Ecto neural progenitor cell (in vitro differentiated cells): ENCODE measurements at regions not wholly inside any gene's neighbourhood (a gene's known extent, or its start where the extent isn't known, plus 50 kb on each side); places are given as distances from the start of the nearest gene placed in this dataset.
A peak's percentile ranks its signal among the peaks of the same experiment; 100 is the strongest.
"Not testable (repeated sequence)": the region's sequence is repeated elsewhere in the genome, so short reads cannot be mapped to it uniquely, and the experiment has no call there.

Experiments used
- DNase-seq: peaks from one replicate; pipeline ENCODE4 v3.0.0-alpha.2; 2018; ENCODE audit warnings: low spot score

DNA sequence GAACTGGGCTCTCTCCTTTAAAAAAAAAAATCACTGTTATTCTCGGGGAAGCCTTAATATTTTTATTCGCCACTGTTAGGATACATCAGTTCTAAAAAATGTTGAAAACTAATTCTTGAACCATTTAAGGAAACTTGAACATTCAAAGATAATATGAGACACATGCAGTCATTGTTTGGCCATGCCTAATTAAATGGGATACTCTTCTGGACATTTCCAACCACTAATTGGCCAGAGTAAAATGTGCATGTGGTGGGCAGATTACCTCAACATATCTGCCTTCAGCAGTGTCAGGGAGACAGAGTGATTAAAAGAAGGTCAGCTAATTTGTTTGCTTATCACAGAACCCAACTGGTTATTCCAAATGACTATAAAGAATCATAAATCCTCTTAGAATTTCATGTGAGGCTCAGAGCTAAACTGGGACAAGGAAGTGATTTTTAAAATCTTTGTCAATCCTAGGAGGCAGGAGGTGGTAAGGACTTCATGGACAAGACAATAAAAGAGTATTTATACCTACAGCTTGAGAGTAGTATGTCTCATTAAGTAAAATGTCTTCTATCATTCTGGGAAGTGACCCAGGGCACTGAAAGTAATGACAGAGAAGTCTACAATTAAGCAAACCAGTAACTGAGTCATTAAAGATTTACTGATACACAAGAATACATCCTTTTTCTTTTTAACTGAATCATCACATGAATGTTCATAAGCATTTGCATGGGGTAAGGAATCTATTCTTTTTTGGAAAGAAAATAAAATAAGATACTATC is 242.9 kb upstream of the TRPM3 start:
- DNase-seq, result no peak

DNA sequence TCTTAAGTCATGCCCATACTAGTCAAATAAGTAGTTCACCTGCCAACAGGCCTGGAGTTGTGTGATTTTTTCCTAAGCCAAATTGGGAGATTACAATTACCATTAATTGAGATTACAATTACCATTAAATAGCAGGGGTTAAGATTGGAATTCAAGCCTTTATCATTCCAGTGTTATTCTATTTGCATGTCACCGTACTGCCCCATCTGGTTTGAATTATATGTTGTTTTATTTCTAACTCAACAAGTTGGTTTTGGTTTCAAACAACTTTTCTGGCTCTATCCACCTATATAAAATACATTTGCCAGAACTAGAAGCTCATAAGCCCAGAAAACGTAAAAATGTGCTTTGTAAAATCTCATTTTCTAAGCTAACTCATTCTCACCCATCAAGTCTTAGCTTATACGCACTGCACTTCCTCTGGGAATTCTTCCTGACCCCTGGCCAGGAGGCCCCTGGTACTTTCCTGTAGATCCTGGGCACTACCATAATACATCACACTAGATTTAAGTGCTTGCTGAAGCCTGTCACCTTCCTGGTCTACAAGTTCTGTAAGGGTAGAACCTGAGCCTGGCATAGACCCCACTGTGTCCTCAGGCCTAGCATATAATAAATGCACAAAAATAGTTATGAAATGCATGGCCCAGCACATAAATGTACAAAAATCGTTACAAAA is 242.0 kb upstream of the TRPM3 start:
- DNase-seq, result no peak

DNA sequence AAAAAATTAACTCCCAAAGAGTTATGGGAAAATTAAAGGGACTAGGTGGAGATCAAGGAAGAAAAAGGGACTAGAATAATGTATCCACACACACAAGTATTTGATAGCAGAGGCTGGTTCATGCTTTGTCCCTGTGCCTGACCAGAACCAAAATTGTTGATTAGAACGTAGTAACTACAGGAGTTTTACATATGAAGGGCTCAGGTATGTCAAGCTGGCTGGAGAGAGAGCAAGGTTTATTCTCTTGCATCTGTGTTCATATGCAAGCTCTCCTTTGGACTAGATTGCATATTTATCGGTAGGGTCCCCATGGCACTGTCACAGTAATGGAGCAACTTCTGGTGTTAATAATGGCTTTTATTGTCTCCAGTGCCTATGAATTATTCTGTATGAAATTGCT is 239.9 kb upstream of the TRPM3 start:
- no peak for DNase-seq

GRCh38 chr9:71357346-71357745 is 235.9 kb upstream of the TRPM3 start:
- no peak for DNase-seq

GRCh38 chr9:71355884-71356283 is 234.5 kb upstream of the TRPM3 start:
- DNase-seq, result no peak

DNA sequence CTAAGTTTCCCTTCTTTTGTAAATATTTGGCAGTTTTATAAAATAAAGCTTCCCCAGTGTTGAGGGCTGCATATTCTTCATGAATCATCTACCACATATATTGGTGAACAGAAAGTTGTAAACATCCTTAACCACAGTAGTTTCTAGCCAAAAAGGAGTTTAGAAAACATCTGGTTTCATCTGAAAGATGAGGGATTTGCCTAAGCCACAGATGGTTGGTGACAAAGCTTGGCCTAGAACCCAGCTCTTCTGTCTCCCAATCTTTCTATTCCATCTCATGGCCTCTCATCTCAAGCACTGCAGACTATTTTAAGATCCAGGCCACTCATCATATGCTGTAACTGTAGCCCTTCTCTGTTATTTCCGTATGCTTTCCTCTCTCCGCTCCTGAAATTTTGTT is 232.3 kb upstream of the TRPM3 start:
- no peak for DNase-seq

DNA sequence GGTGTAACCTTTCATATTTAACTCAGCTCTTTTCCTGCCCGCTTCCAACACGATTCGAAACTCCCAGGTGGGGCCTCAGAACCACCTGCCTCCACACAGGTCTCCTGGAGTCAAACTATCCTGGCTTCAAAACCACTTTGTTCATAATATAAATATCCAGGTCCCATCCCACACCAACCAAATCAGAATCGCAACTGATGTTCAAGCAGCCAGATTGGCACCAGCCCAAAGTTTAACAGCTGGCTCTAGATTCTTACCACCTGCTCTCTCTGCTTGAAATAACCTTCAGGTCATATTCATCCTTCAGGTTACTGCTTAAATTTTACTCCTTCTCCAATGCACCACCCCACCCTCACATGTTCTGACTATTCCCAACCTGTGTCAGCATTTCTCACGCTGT is 231.4 kb upstream of the TRPM3 start:
- no peak for DNase-seq

- no peak for DNase-seq
Measured at GRCh38 chr9:71349218-71349617, 227.8 kb upstream of the TRPM3 start.

DNA sequence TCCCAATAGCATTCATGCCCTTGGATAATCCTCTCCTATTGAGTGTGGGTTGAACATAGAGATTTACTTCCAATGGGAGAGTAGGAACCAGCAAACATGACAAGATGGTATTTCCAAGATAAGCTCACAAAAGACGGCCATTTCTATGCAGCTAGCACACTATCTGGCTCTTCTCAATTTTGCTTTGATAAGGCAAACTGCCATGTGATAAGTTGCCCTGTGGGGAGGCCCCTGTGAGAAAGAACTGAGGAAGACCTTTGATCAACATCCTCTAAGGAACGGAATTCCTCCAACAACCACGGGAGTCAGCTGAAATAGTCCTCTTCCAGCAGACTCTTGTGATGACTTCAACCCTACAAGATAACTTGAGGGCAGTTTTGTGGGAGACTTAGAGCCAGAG is 211.9 kb upstream of the TRPM3 start:
- DNase-seq, result no peak

GRCh38 chr9:71331603-71332002 is 210.2 kb upstream of the TRPM3 start:
- no peak for DNase-seq

GRCh38 chr9:71329873-71330272 is 208.5 kb upstream of the TRPM3 start:
- DNase-seq, result no peak

GRCh38 chr9:71326360-71326759 is 204.9 kb upstream of the TRPM3 start:
- DNase-seq, result no peak

DNA sequence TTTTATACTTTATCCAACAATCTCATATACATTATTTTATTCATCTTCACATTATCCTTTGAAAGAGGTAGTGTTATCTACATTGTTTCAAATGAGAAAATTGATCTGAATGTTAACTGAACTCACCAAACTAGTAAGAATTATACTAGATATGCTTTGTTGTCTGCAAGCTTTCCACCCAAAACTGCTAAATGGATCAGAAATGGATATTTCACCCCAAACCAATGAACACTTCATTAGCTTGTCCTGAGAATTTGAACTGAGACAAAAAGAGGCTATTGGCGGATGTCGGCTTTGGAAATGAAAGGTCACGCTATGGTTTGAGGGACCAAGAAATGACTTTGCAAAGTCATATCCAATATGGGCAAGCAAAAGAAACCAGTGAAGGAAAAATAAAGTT is 201.9 kb upstream of the TRPM3 start:
- DNase-seq, result no peak

- DNase-seq, result no peak
Measured at GRCh38 chr9:71322311-71322710, 200.9 kb upstream of the TRPM3 start.

DNA sequence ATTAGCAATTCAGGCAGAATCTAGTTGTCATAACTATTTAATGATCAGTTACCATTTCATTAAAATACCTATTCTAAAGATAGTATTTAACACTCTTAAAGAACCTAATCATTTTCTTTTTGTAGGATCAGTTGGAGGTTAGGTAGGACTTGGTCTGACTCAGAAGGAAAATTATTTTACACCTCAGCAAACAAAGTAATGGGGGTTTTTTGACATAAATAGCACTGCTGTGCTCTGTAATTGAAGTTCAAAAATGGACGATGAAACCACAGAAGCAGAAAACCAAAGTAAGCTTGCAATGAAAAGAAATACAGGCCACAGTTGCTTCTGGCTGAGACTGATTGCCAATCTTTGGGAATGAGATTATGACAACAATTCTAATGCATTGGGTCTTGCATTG is 187.0 kb upstream of the TRPM3 start:
- DNase-seq, result no peak

DNA sequence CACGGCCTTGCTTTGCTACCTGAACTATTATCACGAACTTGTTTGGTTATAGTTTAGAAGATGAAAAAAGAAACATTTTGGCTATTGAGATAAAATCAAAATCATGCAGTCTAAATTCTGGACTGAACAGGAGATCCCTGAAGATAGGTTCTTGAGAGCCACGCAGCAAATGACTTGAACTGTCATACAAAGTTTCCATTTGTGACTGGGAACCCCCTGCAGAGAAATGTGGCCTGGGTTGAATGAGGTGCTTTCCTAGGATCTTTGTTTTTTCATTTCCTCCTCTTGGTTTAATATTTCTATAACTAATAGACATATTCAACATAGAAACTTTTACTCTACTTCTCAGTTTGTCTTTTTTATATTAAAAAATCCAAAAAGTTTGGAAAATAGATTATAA is 184.7 kb upstream of the TRPM3 start:
- DNase-seq, result no peak

DNA sequence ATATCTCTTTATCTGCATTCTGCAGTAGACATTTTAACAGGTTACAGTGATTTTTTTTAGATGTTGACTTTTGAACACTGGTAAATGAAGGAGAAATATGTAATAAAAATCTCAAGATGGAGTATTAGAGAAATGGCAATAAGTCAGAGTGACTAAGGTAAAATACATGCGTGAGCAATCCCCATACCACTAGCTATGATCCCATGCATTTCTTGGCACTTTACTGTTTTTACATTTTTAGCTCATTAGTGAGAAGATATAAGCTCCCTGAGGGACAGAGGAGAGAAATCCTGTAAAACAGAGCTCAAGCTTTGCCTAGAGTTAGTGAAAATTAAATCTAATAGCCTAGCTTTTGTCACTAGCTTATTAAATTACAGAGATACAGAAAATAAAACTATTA is 181.9 kb upstream of the TRPM3 start:
- no peak for DNase-seq

DNA sequence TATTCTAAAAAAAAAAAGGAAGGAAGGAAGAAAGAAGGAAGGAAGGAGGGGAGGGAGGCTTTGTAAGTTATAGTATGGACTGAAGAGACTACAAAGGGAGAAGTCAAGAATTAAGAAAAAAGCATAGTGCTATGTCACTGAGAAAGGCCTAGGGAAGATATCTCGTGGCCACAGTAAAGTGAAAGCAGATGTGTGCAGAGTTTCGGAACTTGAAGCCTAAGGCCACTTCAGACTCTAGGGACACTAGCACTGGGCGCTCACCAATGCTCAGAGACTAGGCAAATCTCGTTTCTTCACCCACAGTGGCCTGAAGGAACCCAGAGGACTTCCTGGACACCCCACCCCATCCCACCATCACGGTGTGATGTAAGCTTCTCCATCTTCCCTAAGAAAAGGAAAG is 181.4 kb upstream of the TRPM3 start:
- no peak for DNase-seq

GRCh38 chr9:71295928-71296327 is 174.5 kb upstream of the TRPM3 start:
- no peak for DNase-seq

DNA sequence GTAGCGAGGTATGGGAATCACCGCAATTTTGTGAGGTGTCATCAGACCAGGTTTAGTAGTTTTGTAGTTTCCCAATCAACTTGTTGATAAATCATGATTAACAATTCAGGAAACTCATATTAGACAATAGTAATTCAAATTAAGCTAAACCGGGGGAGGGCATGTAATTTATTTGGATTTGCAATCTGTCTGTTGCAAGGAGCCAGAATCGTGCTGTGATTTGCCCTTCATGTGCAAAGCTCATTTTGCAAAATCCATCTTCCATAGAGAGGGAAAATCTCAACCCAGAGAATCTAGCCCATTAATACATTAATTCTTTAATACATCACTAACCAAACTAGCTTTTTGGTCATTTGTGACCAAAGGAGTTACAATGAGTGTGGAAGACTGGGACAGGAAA is 164.7 kb upstream of the TRPM3 start:
- DNase-seq, result no peak

GRCh38 chr9:71285191-71285656 is 163.8 kb upstream of the TRPM3 start:
- peak; percentile 53 for DNase-seq

DNA sequence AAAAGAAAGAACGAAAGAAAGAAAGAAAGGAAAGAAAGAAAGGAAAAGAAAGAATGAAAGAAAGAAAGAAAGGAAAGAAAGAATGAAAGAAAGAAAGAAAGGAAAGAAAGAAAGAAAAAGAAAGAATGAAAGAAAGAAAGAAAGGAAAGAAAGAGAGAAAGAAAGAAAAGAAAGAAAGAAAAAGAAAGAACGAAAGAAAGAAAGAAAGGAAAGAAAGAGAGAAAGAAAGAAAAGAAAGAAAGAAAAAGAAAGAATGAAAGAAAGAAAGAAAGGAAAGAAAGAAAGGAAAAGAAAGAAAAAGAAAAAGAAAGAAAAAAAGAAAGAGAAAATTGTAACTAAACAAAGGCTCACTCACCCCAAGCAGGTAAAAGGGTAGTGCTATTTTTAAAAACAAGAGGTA is 160.7 kb upstream of the TRPM3 start:
- not testable (repeated sequence) for DNase-seq

GRCh38 chr9:71279151-71279739 is 157.8 kb upstream of the TRPM3 start:
- no peak for DNase-seq
